Fibroblast of the conjunctiva (primary cell): ENCODE measurements at regions not wholly inside any gene's neighbourhood (a gene's known extent, or its start where the extent isn't known, plus 50 kb on each side); places are given as distances from the start of the nearest gene placed in this dataset.
"Not testable (repeated sequence)": the region's sequence is repeated elsewhere in the genome, so short reads cannot be mapped to it uniquely, and the experiment has no call there.

Experiments used
- DNase-seq: peaks from one replicate; pipeline ENCODE4 v3.0.0-alpha.2; 2010; ENCODE audit warnings: low read depth

- no peak for DNase-seq
These were observed 122.7 kb downstream of the FAM53A start for GRCh38 chr4:1561286-1561990.

GRCh38 chr4:1559896-1560650 is 124.0 kb downstream of the FAM53A start:
- no peak for DNase-seq

GRCh38 chr4:1558205-1558604 is 125.9 kb downstream of the FAM53A start:
- DNase-seq = no peak

GRCh38 chr4:1557221-1557597 is 126.9 kb downstream of the FAM53A start:
- no peak for DNase-seq

GRCh38 chr4:1556541-1557220 is 127.4 kb downstream of the FAM53A start:
- no peak for DNase-seq

- no peak for DNase-seq
These were observed 129.2 kb downstream of the FAM53A start for GRCh38 chr4:1554876-1555265.

- DNase-seq = no peak
These were observed 129.8 kb downstream of the FAM53A start for GRCh38 chr4:1554246-1554875.

GRCh38 chr4:1553365-1553764 is 130.7 kb downstream of the FAM53A start:
- no peak for DNase-seq

- DNase-seq = no peak
These were observed 131.7 kb downstream of the FAM53A start for GRCh38 chr4:1552451-1552850.

- no peak for DNase-seq
These were observed 132.9 kb downstream of the FAM53A start for GRCh38 chr4:1551211-1551610.

GRCh38 chr4:1550122-1551070 is 133.7 kb downstream of the FAM53A start:
- DNase-seq = no peak

- no peak for DNase-seq
These were observed 134.5 kb downstream of the FAM53A start for GRCh38 chr4:1549638-1550035.

GRCh38 chr4:1548827-1549637 is 135.1 kb downstream of the FAM53A start:
- not testable (repeated sequence) for DNase-seq

GRCh38 chr4:1547856-1548826 is 136.0 kb downstream of the FAM53A start:
- no peak for DNase-seq

- DNase-seq = no peak
These were observed 136.8 kb downstream of the FAM53A start for GRCh38 chr4:1547131-1547855.

- no peak for DNase-seq
These were observed 138.6 kb upstream of the NKX1-1 start for GRCh38 chr4:1544861-1545281.

GRCh38 chr4:1544435-1544834 is 138.2 kb upstream of the NKX1-1 start:
- not testable (repeated sequence) for DNase-seq

GRCh38 chr4:1543976-1544375 is 137.7 kb upstream of the NKX1-1 start:
- no peak for DNase-seq

GRCh38 chr4:1543561-1543960 is 137.3 kb upstream of the NKX1-1 start:
- no peak for DNase-seq
